GM12872 (cell line): ENCODE measurements at regions not wholly inside any gene's neighbourhood (a gene's known extent, or its start where the extent isn't known, plus 50 kb on each side); places are given as distances from the start of the nearest gene placed in this dataset.

Source experiments
- TF ChIP-seq, protein P1 (sequence below): IDR thresholded peaks from 3 replicates; pipeline ENCODE4 v1.5.1; 2011; ENCODE audit warnings: low read depth, mild to moderate bottlenecking, low read length, moderate library complexity; ENCODE audit not compliant: insufficient read depth

DNA sequence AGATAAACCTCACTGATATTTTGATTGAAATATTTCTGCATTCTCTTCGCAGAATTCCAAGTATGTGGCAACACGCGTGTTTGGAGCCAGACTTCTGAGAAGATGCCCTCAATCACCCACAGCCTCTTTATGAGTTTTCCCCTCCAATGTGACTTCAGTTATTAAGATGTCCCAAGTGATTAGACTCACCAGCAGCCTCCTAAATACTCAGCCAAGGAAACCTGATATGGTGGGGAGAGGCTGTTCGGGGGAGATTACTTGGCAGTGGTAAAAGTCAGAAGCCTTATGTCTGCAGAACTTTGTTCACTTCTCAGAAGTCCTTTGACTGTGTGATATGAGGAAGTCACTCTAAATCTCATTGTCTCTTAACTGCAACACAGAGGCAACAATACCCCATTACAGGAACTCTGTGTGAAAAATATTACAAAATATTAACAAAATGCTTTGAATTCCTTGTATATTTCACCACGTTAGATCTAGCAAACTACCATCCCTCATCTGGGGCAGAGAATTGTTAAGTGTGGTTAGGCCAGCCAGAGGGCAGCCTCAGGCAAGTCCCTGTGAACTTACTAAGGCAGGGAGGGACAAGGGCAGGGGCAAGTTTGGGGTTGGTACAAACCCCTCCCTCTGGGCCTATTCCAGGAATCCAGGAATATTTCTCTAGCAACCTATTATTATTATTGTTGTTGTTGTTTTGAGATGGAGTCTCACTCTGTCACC is 151.4 kb upstream of the USP9X start:
- TF ChIP-seq, protein P1, sequence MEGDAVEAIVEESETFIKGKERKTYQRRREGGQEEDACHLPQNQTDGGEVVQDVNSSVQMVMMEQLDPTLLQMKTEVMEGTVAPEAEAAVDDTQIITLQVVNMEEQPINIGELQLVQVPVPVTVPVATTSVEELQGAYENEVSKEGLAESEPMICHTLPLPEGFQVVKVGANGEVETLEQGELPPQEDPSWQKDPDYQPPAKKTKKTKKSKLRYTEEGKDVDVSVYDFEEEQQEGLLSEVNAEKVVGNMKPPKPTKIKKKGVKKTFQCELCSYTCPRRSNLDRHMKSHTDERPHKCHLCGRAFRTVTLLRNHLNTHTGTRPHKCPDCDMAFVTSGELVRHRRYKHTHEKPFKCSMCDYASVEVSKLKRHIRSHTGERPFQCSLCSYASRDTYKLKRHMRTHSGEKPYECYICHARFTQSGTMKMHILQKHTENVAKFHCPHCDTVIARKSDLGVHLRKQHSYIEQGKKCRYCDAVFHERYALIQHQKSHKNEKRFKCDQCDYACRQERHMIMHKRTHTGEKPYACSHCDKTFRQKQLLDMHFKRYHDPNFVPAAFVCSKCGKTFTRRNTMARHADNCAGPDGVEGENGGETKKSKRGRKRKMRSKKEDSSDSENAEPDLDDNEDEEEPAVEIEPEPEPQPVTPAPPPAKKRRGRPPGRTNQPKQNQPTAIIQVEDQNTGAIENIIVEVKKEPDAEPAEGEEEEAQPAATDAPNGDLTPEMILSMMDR, result no peak

DNA sequence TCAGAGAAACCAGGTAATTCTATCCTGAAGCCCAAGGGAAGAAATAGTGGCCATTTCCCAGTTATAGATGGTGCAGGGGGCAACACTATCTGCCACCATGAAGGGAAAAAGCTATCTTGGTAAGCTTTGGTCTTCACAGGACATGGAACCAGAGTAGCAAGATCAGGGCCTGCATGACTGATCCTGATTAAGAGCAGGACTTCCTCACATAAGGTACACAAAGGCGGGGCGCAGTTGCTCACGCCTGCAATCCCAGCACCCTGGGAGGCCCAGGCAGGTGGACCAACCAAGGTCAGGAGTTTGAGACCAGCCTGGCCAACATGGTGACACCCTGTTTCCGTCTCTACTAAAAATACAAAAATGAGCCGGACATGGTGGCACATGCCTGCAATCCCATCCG is 148.4 kb upstream of the USP9X start:
- TF ChIP-seq, protein P1, result no peak

- TF ChIP-seq, protein P1, result no peak
Measured at GRCh38 chrX:40938423-40938822, 146.8 kb upstream of the USP9X start.

- TF ChIP-seq, protein P1, result no peak
Measured at GRCh38 chrX:40943093-40943641, 142.1 kb upstream of the USP9X start.

GRCh38 chrX:40945361-40945713 is 139.9 kb upstream of the USP9X start:
- TF ChIP-seq, protein P1, result no peak

DNA sequence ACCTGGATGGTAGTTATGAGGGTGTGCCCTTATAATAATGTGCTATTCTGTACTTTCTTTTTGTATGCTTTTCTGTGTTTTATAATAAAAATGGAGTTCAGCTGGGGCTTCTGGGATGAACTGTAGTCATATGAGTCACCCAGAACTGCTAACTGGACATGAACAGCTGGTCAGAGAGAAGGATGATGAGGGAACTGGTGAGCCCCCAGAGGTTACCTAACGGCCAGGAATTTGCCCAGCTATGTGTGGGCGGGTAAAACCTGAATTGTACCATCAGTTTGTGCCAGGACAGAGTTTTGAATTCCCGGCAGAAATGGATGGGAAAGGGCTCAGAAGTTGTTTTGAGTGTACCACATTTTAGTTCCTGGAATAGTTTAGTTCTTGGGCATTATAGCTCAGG is 138.0 kb upstream of the USP9X start:
- TF ChIP-seq, protein P1, result no peak

DNA sequence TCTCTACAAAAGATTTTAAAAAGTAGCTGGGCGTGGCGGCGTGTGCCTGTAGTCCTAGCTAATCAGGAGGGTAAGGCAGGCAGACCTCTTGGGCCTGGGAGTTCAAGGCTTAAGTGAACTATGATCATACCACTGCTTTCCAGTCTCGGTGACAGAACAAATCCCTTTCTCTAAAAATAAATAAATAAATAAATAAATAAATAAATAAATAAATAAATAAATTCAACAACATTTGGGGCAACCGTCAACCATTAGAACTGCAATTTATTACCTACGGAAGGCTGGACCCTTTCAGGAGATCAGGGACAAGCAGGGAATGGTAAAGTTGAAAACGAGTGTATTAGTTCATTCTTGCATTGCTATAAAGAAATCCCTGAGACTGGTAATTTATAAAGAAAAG is 136.2 kb upstream of the USP9X start:
- TF ChIP-seq, protein P1, result no peak
